Pons (tissue), 1 donor: ENCODE measurements at regions not wholly inside any gene's neighbourhood (a gene's known extent, or its start where the extent isn't known, plus 50 kb on each side); places are given as distances from the start of the nearest gene placed in this dataset.
A peak's percentile ranks its signal among the peaks of the same experiment; 100 is the strongest.
"Not testable (repeated sequence)": the region's sequence is repeated elsewhere in the genome, so short reads cannot be mapped to it uniquely, and the experiment has no call there.

Experiments used
- DNase-seq: peaks from one replicate; pipeline ENCODE4 v3.0.0-alpha.2; 2016; ENCODE audit warnings: low spot score

DNA sequence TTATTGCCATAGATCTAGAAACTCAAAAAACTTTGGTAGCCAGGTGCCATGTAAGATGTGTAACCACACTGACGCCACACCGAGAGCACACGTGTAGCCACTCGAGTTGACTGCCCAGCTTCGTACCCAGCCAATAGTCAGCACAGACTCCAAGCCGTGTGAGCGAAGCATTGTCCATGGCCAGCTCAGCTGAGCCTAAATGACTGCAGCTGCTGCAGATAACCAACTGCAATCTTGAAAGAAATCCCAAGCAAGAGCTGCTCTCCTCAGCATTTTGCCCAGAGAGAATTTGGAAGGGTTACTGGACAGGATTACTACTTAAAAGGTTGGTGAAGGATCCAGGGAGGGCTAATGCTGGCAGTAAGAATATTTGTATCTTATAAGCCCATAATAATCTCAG is 193.0 kb upstream of the THRB start:
- no peak for DNase-seq

GRCh38 chr3:24688446-24689148 is 193.9 kb upstream of the THRB start:
- no peak for DNase-seq

GRCh38 chr3:24689353-24689752 is 194.7 kb upstream of the THRB start:
- no peak for DNase-seq

DNA sequence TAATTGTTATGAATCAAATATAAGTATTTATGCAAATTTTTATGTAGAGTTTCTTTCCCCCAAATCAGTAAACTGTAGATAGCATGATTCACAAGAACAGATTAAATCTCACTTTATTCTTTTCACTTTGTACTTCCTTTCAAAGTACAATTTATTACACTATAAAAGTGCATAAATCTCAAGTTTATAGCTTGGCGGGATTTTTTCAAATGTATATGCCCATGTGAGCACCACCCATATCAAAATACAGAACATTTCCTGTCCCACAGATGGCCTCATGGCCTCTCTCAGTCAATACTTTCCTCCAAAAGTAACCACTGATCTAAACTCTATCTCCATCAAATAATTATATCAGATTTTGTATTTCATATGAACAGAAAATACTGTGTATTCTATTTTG is 196.1 kb upstream of the THRB start:
- DNase-seq: no peak

GRCh38 chr3:24699078-24699477 is 204.4 kb upstream of the THRB start:
- DNase-seq: not testable (repeated sequence)

DNA sequence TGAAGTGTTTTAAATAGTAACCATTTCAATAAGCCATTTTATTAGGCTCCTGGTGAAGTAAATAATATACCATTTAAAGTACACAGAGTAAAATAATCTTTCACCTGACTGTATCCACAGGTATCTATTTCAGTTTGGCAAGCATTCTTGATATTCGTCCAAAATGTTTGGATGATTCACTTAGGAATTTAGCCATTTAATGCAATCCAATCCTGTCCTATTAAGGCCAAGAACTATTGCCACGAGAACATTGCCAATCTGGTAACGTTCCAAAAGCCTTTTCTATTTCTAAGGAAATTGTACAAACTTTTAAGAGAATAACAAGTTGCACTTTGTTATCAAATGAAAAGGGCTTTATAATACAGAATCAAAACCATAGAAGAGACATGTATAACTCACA is 209.8 kb upstream of the THRB start:
- DNase-seq: no peak

DNA sequence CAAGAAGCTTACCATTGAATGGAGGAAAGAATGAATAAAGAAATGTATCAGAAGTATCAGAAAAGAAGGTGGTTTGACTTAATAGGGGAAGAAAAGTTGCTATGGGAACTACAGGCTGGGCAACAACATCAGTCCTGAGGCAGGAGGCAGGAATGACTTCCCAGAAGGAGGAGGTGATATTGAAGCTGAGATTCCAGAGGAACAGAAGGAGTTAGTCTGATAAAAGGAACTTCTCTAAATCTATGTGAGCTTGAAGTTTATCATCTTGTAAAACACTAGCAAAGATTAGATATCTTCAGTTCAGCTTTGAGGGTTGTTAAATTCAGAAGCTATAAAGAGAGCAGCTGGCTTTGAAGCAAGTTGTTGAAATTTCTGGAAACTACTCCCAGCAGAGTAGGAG is 213.3 kb upstream of the THRB start:
- DNase-seq: no peak

- no peak for DNase-seq
Measured at GRCh38 chr3:24709956-24710355, 215.3 kb upstream of the THRB start.

GRCh38 chr3:24713516-24713915 is 218.9 kb upstream of the THRB start:
- DNase-seq: no peak

GRCh38 chr3:24714436-24714835 is 219.8 kb upstream of the THRB start:
- DNase-seq: no peak

- DNase-seq: no peak
Measured at GRCh38 chr3:24715171-24715792, 220.6 kb upstream of the THRB start.

GRCh38 chr3:24722087-24722486 is 227.4 kb upstream of the THRB start:
- peak; percentile 13 for DNase-seq

DNA sequence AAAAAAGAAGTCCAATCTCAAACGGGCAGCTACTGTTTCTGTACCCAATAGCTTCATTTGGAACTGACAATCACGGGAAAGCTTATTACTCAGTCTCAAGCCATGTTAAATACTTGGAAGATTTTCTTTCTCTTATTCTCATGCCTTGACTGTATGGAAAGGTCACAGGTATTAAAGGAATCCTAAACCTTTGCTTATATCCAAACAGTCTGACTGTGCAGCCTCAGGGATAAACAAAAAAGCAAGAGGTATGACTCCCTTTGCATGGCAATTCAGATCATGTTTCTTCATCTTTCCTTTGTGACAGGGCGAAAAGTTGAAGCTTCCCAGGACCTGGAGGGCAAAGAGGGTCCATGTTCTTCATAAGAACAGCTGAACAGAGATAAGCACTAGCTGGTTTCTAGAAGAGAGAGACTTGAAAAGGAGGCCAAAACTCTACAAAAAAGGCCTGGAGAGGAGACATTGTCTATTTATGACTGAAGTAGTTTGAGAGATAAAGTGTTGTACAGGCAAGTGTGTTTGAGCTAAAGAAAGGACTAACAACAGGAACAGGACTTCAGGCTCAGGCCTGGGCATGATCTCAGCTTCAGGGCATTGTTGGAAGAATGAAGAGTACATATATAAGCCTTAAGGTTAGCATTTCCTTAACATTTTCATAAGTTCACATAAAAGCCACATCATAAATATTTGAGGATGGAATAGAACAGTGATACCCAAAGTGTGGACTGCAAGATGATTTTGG is 231.0 kb upstream of the THRB start:
- DNase-seq: no peak

DNA sequence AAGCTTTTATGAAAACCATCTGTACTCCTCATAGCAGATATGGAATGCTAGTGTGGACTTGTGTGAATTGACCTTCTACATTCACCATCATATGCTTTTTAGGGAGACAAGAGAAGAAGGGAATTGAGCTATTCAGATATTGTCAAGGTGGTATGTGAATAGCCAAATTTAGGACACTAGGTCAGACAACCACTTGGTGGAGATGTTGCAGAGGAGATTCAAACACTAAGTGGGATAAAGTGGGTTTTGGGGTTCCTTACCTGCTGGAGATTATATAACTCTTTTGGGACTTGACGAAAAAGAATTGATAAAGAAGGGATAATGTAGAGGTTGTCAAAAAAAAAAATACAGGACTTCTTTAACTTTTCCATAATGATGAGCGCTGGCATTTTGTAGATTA is 231.8 kb upstream of the THRB start:
- DNase-seq: no peak

DNA sequence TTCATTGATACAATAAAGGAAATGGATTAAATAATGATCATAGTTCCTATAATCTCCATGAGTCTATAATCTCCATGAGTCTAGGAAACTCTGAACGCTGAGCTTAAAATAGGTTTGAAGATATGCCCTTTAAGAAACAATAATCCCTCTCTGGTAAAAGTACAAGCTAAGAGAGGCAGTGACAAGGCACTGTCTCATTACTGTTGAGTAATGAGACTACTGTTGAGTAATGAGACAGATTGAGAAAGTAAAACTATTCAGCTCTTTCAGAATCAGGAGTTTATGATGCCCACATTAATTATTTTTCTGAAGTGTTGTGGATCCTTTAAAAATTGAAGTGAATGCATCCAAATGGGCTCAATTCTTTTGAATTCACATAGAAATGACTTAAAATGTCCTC is 235.5 kb upstream of the THRB start:
- no peak for DNase-seq

- DNase-seq: no peak
Measured at GRCh38 chr3:24734019-24734418, 239.4 kb upstream of the THRB start.

DNA sequence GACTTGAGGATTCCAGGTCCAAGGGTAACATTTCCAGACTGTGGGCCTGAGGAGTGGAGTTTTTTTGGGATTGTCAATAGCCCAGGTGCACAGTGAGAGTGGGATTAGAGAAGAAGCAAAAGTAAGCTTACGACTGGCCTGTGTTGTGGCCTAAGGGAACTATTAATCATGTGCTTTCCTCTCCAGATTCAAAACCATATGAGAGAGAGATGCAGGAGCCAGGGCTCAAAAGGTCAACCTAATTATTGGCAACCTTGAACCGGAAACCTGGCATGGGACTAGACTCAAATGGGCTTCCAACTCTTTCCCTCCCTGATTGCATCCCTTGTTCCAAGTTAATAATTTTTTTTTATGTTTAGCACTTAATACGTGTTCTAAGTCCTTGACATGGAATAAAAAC is 242.1 kb upstream of the THRB start:
- DNase-seq: no peak

DNA sequence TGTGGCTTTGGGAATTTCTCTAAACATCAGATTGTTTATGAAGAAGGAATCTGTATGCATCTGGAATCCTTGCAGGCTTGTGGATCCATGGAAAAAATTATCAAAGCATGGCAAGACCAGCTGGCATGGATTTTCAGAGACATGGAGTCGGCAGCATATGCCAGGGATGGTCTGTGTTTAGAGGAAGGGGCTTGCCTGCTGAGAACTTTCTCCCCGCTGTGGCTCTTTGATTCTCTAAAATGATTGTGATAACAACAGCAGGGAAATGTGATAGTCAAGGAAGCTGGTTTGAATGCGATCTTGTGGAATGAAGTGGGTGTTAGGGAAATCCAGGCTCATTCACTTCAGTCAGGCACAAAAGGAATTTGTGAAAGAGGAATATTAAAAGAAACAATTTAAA is 245.7 kb upstream of the THRB start:
- DNase-seq: no peak

- DNase-seq: no peak
Measured at GRCh38 chr3:24741506-24741905, 246.9 kb upstream of the THRB start.

GRCh38 chr3:24748520-24748919 is 253.9 kb upstream of the THRB start:
- DNase-seq: no peak

DNA sequence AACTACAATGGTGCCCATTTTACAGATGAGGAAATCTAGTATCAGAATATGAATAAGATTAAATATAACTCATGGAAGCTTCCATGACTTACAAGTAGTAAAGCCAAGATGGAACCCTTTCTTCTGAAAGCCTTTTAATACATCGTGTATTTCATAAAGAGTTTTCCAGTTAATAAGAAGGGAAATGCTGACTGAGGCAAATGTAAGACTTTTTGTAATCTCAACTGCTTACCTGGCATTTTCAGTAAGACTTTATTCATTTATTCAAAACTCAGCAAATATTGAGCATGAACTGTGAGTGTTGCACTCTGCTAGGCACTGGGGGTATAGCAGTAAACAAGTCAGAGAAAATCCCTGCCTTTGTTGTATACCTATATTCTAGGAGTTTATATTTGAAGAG is 256.4 kb upstream of the THRB start:
- DNase-seq: no peak

DNA sequence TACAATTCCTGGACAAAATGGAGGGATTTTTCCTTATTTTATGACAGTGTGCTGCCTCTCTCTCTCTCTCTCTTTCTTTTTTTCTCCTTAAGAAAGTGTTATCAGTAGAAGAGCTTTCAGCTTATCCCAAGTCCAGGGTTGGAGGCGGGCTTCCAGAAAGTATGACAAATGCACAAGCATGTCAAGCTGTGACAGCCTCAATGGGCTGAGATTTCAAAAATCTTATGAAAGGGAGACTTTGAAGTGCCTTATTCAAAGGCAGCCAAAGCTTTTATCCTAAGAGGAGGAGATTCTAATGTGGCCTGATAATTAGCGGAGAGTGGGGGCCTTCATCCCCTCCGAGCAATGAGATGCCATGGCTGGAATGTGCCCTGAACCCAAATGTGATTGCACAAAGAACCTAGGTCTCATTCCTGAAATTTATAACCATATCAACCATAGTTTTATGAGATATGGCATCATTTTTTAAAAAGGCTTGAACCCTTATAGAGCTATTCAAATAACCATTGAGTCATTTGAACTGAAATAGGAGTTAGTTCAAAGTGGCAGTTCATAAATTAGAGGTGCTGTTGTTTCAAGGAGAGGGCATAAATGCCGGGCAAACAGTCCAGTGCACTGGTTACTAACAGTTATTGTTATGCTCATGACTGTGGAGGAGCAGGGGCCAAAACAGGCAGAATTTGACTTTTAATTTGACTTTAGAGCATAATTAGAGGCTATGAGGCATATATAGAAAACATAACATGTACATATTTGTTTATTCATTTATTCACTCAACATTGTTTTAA is 261.6 kb upstream of the THRB start:
- no peak for DNase-seq

DNA sequence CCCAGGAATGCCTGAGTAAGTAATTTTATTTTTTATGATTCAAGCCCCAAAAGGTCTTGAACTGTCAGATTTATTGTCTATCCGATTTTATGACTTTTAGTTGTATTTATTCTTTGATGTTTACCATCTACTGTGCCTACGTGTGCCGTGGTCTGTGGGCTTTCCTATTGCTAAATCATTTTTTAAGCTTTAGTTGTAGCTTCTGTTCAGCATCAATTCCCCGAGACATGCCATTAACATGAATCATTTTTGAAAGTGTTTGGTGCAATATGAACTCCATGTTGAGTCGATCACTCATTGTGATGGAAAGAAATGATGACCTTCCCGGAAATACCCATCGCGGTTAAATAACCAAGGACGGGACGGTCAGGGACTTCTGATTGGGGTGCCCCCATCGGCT is 268.7 kb upstream of the THRB start:
- no peak for DNase-seq
